ENCODE measurements at regions not wholly inside any gene's neighbourhood (a gene's known extent, or its start where the extent isn't known, plus 50 kb on each side); places are given as distances from the start of the nearest gene placed in this dataset.

DNA sequence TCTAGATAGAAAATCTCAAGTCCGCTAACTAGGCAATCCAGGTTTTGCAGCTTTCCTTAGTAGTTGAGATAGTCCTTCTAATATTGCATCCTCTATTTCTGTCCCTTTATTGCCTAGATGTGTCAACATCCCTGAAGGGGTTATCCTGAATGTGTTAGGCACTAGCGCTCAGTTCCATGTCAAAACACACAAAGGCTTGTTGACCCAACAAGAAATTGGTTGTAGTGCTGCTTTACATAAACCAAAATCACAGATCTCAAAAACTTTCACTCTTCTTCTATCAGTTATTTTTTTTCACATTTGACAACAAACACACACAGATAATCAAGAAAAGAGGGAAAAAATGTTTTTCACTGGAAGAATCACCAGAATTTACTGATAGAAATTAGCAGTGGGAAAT, 51.4 kb upstream of the SOX2 start:
- Histone ChIP-seq H3K4me1 (ENCODE audit: control insufficient read depth in 5 of 5, insufficient read depth in 5 of 5, low read length in 5 of 5) (no peaks in the 10 kb centered on the region), H3K4me3 (no peak overlapping the region), H3K27ac (ENCODE audit: low read depth in 1 of 2, low read length in 1 of 2) (no peak overlapping the region), H3K36me3 (ENCODE audit: control insufficient read depth in 4 of 4, insufficient read depth in 4 of 4, low read length in 4 of 4) (no peaks in the 10 kb centered on the region), H3K9ac (ENCODE audit: insufficient read depth in 1 of 2, low read length in 2 of 2) (no peak overlapping the region), H3K27me3 (ENCODE audit: control insufficient read depth in 3 of 3, insufficient read depth in 3 of 3, low read length in 2 of 3) (no peaks in the 10 kb centered on the region), H3K9me3 (ENCODE audit: control insufficient read depth in 4 of 4, insufficient read depth in 3 of 4, low read length in 3 of 4) (no peaks in the 10 kb centered on the region)
- 92 to 95% methylated on average over 2 of the region's 2 CpGs for WGBS, 2 donors
- TF ChIP-seq, protein P1, sequence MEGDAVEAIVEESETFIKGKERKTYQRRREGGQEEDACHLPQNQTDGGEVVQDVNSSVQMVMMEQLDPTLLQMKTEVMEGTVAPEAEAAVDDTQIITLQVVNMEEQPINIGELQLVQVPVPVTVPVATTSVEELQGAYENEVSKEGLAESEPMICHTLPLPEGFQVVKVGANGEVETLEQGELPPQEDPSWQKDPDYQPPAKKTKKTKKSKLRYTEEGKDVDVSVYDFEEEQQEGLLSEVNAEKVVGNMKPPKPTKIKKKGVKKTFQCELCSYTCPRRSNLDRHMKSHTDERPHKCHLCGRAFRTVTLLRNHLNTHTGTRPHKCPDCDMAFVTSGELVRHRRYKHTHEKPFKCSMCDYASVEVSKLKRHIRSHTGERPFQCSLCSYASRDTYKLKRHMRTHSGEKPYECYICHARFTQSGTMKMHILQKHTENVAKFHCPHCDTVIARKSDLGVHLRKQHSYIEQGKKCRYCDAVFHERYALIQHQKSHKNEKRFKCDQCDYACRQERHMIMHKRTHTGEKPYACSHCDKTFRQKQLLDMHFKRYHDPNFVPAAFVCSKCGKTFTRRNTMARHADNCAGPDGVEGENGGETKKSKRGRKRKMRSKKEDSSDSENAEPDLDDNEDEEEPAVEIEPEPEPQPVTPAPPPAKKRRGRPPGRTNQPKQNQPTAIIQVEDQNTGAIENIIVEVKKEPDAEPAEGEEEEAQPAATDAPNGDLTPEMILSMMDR (IDR thresholded peaks at IDR 0.05; ENCODE audit: control extremely low read depth, extremely low read depth) = no peak
- DNase-seq (no peak), ATAC-seq (ENCODE audit: insufficient read depth, low FRiP score) (no peak)

DNA sequence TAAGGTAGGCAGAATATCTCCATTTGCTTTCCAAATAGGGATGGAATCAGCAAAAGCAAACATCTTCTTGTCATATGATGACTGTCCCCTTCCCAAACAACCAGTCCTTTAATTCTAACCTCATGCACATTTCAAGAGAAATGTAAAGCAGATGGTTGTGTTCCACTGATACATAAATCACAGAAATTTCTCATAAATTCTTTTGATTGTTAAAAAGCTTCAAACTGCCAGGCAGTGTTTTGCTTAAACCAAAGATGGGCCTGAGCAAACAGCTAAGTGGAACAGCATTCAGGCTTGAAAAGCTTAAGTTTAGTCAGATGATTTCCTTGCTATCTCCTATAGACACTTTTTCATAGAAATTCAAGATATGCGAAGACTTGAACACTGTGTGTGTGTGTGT, 74.3 kb upstream of the SOX2 start:
- Histone ChIP-seq H3K36me3 (ENCODE audit: control insufficient read depth in 4 of 4, insufficient read depth in 4 of 4, low read length in 4 of 4) (no peaks in the 10 kb centered on the region), H3K27me3 (ENCODE audit: control insufficient read depth in 3 of 3, insufficient read depth in 3 of 3, low read length in 2 of 3) (no peaks in the 10 kb centered on the region), H3K9me3 (ENCODE audit: control insufficient read depth in 4 of 4, insufficient read depth in 3 of 4, low read length in 3 of 4) (no peaks in the 10 kb centered on the region), H3K27ac (ENCODE audit: low read depth in 1 of 2, low read length in 1 of 2) (no peak overlapping the region), H3K4me1 (ENCODE audit: control insufficient read depth in 5 of 5, insufficient read depth in 5 of 5, low read length in 5 of 5) (no peaks in the 10 kb centered on the region), H3K4me3 (no peak overlapping the region), H3K9ac (ENCODE audit: insufficient read depth in 1 of 2, low read length in 2 of 2) (no peak overlapping the region)
- TF ChIP-seq, protein P1 (IDR thresholded peaks at IDR 0.05; ENCODE audit: control extremely low read depth, extremely low read depth) = no peak
- WGBS, 2 donors = 92 to 96% methylated on average over 1 of the region's 1 CpG
- DNase-seq (no peak), ATAC-seq (ENCODE audit: insufficient read depth, low FRiP score) (no peak)

DNA sequence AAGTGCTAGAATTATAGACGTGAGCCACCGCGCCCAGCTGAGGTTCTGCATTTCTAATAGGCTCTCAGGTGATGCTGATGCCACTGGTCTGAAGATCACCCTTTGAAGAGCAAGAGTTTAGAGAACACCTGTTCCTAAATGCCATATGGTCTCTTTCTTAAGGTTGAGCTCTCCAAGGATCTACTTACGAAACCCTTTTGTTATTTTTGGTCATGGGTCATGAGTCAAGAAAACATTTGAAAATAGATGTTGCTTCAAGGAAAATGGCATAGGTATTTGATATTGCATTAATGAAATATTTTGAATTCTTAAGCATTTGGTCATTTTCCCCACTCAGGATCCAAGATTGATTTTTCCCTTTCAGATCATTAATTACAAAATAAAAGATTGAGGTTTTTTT, 74.7 kb upstream of the SOX2 start:
- H3K27ac ChIP-seq (ENCODE audit: low read depth in 1 of 2, low read length in 1 of 2) = no peak overlapping the region
- WGBS, 2 donors = 94% methylated on average over 4 of the region's 4 CpGs
- no peaks in the 10 kb centered on the region for H3K9me3 ChIP-seq (ENCODE audit: control insufficient read depth in 4 of 4, insufficient read depth in 3 of 4, low read length in 3 of 4)

DNA sequence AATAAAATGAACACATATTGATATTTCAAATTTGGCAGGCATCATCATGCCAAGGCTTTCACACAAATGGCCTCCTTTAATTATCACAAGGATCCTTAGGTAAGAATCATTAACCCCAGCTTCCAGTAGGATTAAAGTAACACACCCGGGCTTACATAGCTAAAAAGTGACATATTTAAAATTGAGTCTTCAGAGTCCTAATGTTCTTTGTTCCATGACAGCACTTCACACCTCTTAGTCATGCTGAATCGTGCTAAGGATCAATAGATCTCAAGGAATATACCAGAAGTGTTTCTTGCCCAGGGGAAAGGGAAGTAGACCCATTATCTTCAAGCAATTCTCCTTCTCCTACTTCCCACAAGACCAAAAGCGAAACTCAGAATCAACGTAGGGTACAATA, 76.6 kb upstream of the SOX2 start:
- DNase-seq (no peak), ATAC-seq (ENCODE audit: insufficient read depth, low FRiP score) (no peak)
- Histone ChIP-seq H3K4me1 (ENCODE audit: control insufficient read depth in 5 of 5, insufficient read depth in 5 of 5, low read length in 5 of 5) (no peaks in the 10 kb centered on the region), H3K9ac (ENCODE audit: insufficient read depth in 1 of 2, low read length in 2 of 2) (no peak overlapping the region), H3K9me3 (ENCODE audit: control insufficient read depth in 4 of 4, insufficient read depth in 3 of 4, low read length in 3 of 4) (no peaks in the 10 kb centered on the region), H3K27ac (ENCODE audit: low read depth in 1 of 2, low read length in 1 of 2) (no peak overlapping the region), H3K4me3 (no peak overlapping the region), H3K36me3 (ENCODE audit: control insufficient read depth in 4 of 4, insufficient read depth in 4 of 4, low read length in 4 of 4) (no peaks in the 10 kb centered on the region), H3K27me3 (ENCODE audit: control insufficient read depth in 3 of 3, insufficient read depth in 3 of 3, low read length in 2 of 3) (no peaks in the 10 kb centered on the region)
- TF ChIP-seq, protein P1 (IDR thresholded peaks at IDR 0.05; ENCODE audit: control extremely low read depth, extremely low read depth) = no peak
- 74 to 75% methylated on average over 4 of the region's 4 CpGs for WGBS, 2 donors

More for the DNA sequence above, 74.7 kb upstream of the SOX2 start:
- DNase-seq = no peak
- Histone ChIP-seq H3K36me3 (ENCODE audit: control insufficient read depth in 4 of 4, insufficient read depth in 4 of 4, low read length in 4 of 4) (no peaks in the 10 kb centered on the region), H3K4me3 (no peak overlapping the region), H3K9ac (ENCODE audit: insufficient read depth in 1 of 2, low read length in 2 of 2) (no peak overlapping the region), H3K4me1 (ENCODE audit: control insufficient read depth in 5 of 5, insufficient read depth in 5 of 5, low read length in 5 of 5) (no peaks in the 10 kb centered on the region), H3K27me3 (ENCODE audit: control insufficient read depth in 3 of 3, insufficient read depth in 3 of 3, low read length in 2 of 3) (no peaks in the 10 kb centered on the region)
- ATAC-seq (ENCODE audit: insufficient read depth, low FRiP score) = no peak
- TF ChIP-seq, protein P1 (IDR thresholded peaks at IDR 0.05; ENCODE audit: control extremely low read depth, extremely low read depth) = no peak

Measured in lung (tissue), 11 donors.